SK-N-SH treated with all-trans-retinoic acid at 6 μM for 48 hours (cell line): ENCODE measurements at regions not wholly inside any gene's neighbourhood (a gene's known extent, or its start where the extent isn't known, plus 50 kb on each side); places are given as distances from the start of the nearest gene placed in this dataset.

Experiments used
- CREB5 ChIP-seq: fragments of 250-450 bp; sonication (Bioruptor Pico); IDR thresholded peaks from 2 replicates; pipeline ENCODE4 v1.5.1; 2020; ENCODE audit warnings: low read depth, mild to moderate bottlenecking, moderate library complexity
- PATZ1 ChIP-seq: fragments of 250-450 bp; sonication (Bioruptor Pico); IDR thresholded peaks from 2 replicates; pipeline ENCODE4 v1.8.0; 2020; ENCODE audit warnings: mild to moderate bottlenecking, moderate library complexity, borderline replicate concordance
- POU6F1 ChIP-seq: fragments of 250-450 bp; sonication (Bioruptor Pico); IDR thresholded peaks from 2 replicates; pipeline ENCODE4 v1.8.0; 2021; ENCODE audit warnings: low read depth, mild to moderate bottlenecking, moderate library complexity, borderline replicate concordance
- PPARA ChIP-seq: fragments of 250-450 bp; sonication (Bioruptor Pico); IDR thresholded peaks from 2 replicates; pipeline ENCODE4 v1.5.0; 2020; ENCODE audit warnings: mild to moderate bottlenecking, borderline replicate concordance
- RARB ChIP-seq: fragments of 250-450 bp; sonication (Bioruptor Pico); IDR thresholded peaks from 2 replicates; pipeline ENCODE4 v1.8.0; 2021; ENCODE audit warnings: mild to moderate bottlenecking, moderate library complexity
- ZC3H10 ChIP-seq: fragments of 250-450 bp; sonication (Bioruptor Pico); IDR thresholded peaks from 2 replicates; pipeline ENCODE4 v1.5.1; 2021; ENCODE audit warnings: mild to moderate bottlenecking, moderate library complexity
- ZFP3 ChIP-seq: fragments of 250-450 bp; sonication (Bioruptor Pico); IDR thresholded peaks from 2 replicates; pipeline ENCODE4 v1.5.0; 2020; ENCODE audit warnings: mild to moderate bottlenecking, moderate library complexity
- ZFP30 ChIP-seq: fragments of 450-650 bp; formaldehyde crosslinking; IDR thresholded peaks from 2 replicates; pipeline ENCODE4 v1.5.0; 2022; ENCODE audit warnings: mild to moderate bottlenecking, moderate library complexity
- TF ChIP-seq, protein P1 (sequence below): fragments of 250-450 bp; sonication (Bioruptor Pico); IDR thresholded peaks from 2 replicates; pipeline ENCODE4 v1.5.1; 2021; ENCODE audit warnings: mild to moderate bottlenecking, moderate library complexity

DNA sequence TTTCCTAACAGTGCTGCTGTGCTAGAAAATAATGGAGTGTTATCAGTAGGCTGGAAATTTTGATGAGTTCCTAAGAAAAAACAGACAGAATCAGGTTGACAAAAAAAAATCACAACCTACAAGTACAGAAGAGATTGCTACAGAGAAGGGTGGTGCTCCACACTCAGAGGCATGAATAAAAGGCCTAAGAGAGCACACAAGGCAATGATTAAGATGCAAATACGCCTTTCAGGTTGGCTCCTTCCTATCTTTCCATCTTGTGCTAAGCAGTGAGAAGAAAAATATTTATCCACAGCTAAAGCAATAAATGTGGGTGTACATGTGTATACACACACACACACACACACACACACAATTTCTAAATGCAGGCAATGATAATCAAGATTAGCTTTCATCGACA is 130.6 kb upstream of the UBE2E3 start:
- no peak for TF ChIP-seq PPARA (CRISPR knock-in tag)
- no peak for TF ChIP-seq PATZ1
- TF ChIP-seq POU6F1 (CRISPR knock-in tag) = no peak
- no peak for TF ChIP-seq ZC3H10 (CRISPR knock-in tag)
- TF ChIP-seq ZFP3 = no peak
- no peak for TF ChIP-seq CREB5 (CRISPR knock-in tag)
- TF ChIP-seq RARB (CRISPR knock-in tag) = no peak
- no peak for TF ChIP-seq ZFP30
- TF ChIP-seq, protein P1, sequence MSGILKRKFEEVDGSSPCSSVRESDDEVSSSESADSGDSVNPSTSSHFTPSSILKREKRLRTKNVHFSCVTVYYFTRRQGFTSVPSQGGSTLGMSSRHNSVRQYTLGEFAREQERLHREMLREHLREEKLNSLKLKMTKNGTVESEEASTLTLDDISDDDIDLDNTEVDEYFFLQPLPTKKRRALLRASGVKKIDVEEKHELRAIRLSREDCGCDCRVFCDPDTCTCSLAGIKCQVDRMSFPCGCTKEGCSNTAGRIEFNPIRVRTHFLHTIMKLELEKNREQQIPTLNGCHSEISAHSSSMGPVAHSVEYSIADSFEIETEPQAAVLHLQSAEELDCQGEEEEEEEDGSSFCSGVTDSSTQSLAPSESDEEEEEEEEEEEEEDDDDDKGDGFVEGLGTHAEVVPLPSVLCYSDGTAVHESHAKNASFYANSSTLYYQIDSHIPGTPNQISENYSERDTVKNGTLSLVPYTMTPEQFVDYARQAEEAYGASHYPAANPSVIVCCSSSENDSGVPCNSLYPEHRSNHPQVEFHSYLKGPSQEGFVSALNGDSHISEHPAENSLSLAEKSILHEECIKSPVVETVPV (CRISPR knock-in tag) = no peak
